HG03558 (cell line): ENCODE measurements at regions not wholly inside any gene's neighbourhood (a gene's known extent, or its start where the extent isn't known, plus 50 kb on each side); places are given as distances from the start of the nearest gene placed in this dataset.
A peak's percentile ranks its signal among the peaks of the same experiment; 100 is the strongest.

Experiments used
- ATAC-seq: cut with Tn5 transposase; IDR thresholded peaks from one replicate; pipeline ENCODE4 v1.9.1; 2021; ENCODE audit warnings: moderate number of reproducible peaks; ENCODE audit not compliant: unreplicated experiment; ENCODE audit errors: extremely low read depth

DNA sequence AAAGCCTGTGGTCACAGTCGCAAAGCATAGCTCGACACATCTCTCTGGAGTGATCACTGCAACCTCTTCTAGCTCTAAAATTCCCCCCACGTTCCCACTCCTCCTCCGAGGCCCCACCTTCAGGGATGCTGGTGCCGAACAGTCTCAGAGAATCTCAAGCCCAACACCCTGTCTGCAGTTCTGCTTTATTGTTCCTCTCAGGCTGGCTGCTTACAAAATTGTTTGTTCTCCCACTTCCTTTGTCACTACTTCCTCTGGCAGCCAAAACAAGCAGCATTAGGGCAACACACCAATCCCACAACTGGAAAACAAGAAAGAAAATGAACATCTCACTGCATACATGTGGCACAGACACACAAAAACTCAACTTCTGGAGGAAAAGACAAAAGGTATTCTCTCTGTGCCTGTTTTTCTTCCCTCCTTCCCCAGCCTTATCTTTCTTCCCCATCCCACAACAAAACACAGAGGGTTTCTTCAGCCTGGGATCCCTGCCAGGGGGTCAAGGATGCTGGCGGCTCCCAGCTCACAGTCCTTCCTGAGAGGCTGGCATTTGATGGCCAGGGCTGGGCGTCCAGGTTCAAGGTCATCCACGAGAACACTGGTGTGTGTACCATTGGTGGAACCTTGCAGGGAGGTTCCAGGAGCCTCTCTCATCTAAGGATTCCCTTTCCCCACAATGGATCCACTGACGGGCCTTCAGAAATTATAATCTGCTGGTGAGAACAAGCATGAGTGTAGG lies 108.4 kb downstream of the TMCO5A start:
- no peak for ATAC-seq

DNA sequence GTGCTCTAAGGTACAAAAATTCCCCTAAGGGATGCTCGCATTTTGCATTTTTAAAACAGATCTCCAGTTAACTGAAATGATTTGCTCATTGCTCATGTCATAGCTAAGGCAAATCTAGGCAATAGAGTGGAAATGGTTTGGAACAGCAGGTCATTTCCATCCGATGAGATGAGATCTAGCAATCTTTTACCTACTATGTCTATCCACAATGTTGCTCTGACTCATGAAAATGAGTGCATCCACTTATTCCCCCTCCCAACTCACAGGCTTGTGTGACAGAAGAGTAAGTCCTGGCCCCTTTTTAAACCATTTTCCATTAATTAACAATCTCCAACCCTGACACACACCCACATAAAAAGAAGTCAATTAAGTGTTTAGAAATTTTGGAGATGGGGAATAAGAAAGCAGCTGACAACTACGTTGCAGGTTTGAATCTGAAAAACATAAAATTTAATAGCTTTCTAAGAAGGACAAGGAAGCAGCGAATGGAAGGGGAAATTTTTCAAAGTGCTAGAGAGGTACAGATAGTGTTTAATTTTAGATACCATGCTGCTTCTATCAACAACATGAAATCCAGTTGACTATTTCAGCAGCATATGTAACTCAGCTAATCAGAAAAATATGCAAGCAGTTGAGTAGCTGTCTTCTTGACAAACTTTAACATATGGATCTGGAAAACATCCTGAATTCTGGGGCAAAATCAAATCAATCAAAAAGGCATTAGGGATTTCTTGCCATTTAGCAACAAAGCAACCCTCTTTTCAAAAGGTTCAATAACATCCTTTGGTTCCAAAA lies 112.0 kb downstream of the TMCO5A start:
- ATAC-seq, result no peak

DNA sequence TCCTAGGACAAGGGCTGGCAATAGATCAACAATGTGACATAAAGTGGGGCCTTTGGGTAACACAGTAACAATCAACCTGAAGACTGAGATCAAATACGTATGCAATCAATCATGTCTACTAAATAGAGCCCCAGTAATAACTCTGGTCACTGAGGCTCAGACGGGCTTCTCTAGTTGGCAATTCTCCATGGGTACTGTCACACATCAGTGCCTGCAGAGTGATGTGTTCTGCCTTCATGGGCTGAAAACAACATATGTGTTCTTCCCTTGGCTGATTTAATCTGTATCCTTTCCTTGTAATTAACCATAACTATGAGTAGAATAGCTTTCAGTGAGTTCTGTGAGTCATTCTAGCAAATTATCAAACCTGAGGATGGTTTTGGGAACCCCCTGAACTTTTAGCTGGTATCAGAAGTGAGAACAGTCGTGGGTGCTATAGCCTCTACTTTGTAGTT lies 113.6 kb downstream of the TMCO5A start:
- peak; percentile 57 for ATAC-seq

DNA sequence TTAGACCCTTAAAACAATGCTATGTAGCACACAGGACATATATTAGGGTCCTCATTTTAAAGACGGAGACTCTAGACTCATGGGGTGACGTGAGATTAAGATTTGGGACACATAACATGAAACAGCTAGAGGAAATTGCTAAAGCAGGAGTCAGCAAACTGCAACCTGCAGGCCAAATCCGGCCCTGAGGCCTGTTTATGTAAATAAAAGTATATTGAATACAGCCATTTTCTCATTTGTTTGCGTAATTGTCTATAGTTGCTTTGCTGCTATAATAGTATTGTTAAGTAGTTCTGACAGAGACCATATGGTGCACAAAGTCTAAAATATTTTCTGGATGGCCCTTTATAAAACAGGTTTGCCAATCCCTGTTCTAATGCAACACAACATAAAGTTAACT lies 115.5 kb downstream of the TMCO5A start:
- ATAC-seq, result no peak

DNA sequence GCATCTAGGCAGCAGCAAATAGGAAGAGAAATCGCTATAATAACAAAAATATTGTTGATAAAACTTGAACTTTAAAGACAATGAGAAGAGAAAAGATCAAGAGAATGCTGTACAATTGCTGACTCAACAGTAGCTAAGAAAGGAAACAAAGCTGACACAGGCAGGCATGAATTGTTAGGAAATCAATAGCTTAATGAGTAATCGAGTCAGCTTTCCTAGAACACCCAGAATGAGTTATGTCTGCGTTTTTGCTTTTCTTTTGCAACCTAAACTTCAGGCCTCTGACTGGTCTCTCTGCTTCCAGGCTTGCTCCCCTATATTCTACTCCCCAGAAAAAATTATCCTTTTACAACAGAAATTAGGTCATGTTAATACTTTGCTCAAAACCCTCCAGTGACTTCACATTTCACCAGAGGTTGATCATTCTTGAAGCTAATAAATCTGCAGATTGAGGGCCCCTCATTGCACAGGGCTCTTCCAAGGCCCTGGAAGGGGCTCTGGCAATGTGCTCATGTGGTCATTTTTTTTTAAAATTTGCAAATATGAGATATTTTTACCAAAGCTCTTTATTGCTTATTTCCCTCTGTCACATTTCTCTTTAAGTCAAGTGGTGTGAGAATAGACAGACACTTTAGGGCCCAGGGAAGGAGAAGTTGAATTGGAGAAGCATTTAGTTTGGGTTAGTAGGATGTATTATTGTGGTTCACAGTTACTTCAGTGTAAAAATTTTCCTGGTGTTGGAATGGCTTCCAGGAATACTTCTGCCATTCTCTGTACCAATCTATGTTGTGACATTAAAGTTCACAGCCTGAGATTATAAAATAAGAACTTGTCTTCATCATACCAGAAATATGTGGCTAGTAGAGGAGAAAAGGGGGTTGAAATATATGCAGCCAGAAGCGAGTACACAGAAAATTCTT lies 116.3 kb downstream of the TMCO5A start:
- no peak for ATAC-seq

DNA sequence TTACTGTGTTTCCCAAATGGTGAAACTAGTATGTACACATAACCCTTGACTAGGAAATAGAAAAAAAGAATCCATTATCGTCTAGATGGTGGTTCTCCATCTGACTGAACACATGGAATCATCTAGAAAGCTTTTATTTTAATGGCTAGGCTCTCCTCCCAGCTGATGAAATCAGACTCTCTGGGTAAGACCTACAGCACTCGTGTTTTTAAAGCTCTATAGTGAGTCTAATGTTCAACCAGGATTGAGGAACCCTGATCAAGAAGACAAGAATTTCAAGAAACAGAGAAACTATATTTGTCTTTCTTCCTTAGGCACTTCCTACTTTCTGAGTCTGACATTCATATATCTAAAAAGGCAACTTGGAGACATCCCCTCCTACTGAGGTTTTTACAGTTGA lies 118.8 kb downstream of the TMCO5A start:
- no peak for ATAC-seq

DNA sequence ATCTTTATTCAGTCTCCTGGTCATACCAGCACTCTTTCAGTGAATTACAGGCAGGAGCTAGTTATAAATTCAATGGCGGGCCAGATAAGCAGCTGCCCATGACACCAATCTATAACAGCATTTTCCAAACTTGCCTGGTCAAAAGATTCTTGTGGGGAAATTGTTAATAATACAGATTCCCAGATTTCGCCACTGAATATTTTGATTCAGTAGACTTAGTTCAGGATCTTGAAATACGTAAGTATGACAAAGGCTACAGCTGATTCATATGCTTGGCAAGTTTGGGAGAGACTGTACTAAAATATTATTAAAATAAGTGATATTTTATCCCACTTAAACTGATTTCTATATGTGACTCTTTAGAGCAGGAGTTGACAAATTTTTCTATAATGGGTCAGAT lies 119.3 kb downstream of the TMCO5A start:
- no peak for ATAC-seq

DNA sequence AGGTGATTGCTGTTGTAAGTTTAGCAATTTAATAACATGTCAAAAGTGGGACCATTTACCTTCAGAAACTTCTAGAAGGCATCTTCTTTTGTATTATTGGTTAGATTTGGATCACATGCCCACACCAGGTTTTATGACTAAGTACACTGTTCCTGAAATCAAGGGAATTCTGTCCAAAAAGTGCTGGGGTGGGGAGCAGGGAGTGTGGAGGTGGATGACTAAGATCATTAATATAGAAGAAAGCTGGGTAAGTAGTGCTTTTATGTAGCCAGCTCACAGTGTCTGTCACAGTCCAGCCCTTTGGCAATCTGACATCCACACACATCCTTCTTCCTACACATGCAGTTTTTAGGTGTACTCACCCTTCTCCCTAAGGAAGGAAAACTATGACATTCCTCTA lies 120.0 kb downstream of the TMCO5A start:
- no peak for ATAC-seq

DNA sequence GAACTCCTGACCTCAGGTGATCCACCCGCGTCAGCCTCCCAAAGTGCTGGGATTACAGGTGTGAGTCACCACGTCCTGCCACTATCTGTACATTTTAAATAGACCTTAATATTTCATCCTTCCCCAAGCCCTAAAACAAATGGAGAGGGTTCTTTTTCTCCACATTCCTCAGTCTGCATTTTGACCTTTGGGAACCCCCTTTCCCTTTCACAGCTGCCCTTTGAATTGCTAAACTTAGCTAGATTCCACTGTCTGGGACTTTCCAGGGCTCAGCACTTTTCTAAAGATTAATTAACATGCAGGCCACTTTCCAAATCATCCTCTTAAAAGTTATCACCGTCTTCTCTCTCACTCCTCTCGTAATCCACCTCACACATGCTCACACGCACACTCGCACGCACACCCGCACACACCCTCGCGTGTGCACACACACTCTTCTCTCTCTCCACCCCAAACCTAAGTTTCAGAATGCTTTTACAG lies 124.2 kb downstream of the TMCO5A start:
- no peak for ATAC-seq

DNA sequence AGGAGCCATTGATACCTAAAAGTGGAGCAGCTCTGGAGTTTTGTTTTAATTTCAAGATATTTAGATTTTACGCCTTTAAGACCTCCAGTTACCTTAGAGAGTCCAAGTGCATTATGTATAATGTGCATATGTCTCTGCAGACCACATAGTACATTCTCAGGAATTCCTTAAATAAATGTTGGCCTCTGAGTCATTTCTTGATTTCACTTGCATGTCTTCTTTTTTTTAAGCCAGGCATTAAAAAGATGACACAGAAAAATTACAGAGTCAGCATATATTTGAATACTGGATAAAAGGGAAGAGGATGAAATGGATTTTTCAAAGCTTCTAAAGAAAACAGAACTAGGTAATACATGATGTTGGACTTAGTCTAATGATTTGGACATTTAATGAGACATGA lies 125.2 kb downstream of the TMCO5A start:
- no peak for ATAC-seq

DNA sequence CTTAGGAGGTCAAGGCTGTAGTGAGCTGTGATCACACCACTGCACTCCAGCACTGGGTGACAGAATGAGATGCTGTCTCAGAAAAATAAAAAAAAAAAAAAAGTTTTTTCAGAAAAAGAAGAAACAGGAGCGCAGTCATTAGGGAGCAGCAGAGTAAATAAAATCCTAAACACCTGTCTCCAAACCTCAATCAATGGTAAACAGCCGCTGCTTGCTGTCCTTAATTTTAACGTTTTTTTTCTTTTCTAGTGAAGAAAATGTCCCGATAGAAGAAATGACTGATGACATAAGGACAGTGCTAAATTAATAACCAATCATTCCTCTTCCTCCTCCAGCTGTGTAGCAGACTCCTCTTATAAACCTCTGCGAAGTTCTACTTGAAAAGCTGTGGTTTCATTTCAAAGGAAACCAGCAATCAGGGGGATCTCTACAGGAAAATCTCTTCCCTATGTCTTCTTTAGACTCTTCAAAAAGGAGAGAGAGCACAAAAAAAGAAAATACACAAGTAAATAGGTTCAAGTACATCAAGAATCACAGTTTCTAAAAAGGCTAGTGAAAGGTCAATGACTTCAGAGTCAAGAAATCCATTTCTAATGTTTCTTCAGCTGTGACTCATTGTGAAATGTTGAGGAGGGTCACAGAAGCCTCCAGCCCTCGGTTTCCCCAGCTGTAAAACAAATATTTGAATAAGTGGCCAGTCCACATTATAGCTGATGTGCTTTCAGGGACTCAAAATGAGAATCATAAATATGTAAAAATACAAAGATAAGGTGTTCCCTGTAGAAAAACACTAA lies 127.6 kb downstream of the TMCO5A start:
- ATAC-seq, result no peak

DNA sequence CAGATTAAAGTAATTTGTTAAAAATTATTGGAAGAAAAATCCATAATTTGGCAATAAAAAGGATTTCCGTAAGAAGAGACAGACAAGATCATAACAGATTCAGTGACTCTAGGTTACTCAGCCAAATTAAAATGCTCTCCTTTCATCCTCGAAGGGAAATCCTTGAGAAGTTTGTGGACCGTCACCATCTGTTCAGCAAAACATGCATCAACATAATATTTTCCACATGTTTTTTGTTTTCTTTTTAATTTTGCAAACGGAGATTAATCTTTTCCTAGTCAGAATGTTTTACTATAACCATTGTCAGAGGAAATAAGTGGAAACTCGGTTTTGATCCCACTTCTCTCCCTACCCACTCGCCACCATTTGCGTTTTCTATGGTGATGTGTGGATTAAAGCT lies 128.3 kb downstream of the TMCO5A start:
- ATAC-seq, result no peak

DNA sequence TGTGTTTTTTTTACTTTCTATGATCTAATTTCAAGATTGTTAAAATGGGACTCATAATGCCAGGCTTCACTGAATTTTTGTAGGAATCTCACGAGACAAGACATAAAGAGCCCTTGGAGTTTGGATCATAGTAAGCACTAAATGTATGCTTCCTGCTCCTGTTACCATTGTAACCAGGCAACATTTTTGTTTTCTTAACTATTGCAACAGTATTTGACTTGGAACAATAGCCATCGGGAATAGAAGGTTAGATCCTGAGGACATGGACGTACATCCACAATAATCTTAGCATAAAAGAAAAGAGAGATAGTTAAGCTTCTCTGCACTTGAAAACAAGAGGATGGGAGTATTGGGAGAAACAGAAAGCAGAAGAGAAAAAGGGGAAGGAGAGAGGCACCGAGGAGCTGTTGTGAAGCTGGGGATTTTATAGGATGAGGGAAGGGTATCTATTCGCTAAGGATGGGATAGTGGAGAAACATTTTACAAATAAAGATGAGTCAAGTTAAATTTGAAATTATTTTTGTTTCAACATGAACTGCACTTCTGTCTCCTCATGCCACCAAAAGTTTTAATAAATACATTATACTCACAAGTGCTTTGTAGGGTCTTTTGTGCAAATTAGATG lies 131.4 kb downstream of the TMCO5A start:
- ATAC-seq, result no peak

DNA sequence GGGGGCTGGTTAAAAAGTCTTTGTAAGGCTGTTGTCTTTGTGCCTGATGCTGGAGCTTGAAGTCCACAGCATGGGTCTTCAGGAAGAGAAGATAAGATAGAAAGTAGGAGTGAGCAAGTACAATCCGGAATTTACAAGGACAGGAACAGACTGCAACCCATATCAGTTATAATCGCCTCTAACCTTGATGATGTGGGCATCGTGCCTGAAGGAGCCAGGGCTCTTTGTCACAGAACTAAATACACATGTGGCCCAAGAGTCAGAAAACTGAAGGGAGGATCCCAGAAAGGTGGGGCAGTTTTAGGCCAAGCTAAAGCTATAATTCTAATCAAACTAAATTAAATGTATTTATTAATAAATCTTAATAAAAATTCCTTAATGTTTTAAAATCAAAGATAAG lies 132.2 kb downstream of the TMCO5A start:
- ATAC-seq, result no peak

DNA sequence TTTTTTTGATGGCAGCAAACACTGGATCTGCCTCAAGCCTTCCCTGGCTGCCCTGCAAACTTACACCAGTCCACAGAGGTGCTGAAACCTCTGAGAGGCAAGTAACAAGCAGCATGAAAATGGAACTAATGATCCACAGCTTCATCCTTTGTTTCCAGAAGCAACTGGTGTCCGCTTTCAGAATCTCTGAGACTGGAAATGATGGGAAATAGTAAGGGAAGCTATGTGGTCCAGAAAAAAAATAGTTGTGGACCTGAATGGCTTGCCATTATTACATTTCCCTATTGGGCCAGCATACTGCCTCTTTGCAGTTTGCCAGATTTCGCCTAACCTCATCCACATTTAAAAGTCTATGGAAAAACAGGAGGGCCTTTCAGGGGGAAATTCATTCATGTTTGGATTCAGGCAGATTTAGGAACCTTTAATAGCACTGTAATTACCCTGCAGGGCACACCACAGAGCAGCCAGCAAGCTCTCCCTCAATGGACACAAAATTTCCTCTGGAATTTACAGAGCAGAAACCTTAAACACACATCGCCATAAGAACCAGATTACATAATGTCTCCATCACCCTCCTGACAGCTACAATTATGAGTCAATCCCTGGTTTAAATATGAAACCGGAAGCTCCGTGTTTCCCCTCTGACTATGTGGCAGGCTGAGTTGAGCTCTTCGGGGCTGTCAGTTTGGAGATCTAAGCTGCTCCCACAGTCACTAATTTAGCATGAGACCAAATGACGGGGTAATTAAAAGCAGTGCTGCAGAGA lies 134.4 kb downstream of the TMCO5A start:
- ATAC-seq, result peak; percentile 70

DNA sequence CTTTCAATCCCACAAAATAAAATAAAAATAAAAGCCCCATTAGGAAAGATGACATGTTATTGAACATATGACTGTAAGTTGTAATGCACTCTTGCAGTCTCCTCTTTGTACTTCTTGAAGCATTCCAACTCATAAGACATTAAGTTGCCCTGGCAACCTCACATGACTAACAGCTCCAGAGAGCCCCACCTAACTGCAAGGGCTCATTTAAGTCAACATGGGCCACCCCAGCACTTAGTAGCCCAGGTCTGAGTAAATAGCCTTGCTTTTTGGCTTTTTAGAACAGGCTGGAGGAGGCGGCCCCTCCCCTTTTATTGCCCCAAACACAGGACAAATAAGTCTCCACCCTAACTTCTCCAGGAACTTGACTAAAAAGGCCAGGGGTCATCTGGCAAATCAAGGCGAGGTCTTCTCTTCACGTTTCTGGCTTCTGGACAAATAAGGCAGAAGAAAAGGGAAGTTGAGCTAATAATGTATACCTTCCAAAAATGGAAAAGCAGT lies 135.1 kb downstream of the TMCO5A start:
- ATAC-seq, result no peak

DNA sequence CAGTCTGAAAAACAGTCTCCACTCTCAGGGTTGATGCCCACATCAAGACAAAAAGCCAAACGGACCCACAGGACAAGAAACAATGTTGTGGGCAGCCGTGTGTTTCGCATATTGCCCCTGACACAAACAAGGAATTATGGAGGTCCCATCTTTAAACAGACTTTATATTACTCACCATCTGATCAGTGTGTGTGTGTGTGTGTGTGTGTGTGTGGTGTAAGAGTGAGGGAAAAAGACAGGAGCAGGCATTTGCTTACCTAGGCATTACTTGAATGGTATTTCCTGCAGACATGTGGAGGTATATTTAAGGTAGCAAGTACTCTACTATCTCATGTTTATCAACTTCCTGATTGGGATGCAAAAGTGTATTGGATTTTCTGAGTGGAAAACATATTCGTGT lies 136.3 kb downstream of the TMCO5A start:
- ATAC-seq, result no peak

DNA sequence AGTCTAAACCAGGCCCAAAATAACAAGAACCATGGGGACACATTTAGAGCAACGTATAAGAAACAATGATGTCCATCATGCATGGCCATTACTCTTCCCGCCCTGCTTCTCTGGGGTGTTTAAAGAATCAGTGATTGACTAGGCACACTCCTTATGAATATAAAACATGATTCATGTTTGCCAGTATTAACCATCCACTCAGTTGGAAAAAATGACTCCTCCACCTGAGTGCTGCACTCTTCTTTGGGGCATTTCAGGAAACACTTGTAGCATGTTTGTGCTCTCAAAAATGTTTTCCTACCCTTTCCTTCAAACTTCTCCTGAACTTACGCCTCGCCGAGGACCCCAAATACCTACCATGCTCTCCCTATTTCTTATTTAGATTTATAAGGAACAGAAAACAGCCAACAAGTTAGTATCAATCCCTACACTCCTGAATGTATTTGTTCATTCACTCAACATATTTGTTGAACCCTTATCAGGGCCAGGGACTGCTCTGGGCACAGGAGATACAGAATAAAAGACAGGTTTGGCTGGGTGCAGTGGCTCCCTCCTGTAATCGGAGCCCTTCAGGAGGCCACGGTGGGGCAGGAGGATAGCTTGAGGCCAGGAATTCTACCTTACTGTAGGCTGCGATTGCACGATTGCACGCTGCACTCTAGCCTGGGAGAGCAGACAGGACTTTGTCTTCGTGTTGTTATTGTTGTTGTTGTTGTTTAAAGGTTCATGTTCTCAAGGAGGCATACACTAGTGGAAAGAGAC lies 137.0 kb downstream of the TMCO5A start:
- ATAC-seq, result no peak
